ENCODE measurements at regions not wholly inside any gene's neighbourhood (a gene's known extent, or its start where the extent isn't known, plus 50 kb on each side); places are given as distances from the start of the nearest gene placed in this dataset.

GRCh38 chr15:92733090-92733933 is 77.7 kb upstream of the FAM174B start (continued):
- TF ChIP-seq ETS1 (CRISPR knock-in tag; IDR thresholded peaks at IDR 0.05) (no peak), SYNCRIP (IDR thresholded peaks at IDR 0.05; ENCODE audit: insufficient read depth, low read depth, low read length) (no peak), IKZF4 (CRISPR knock-in tag; IDR thresholded peaks at IDR 0.05; ENCODE audit: borderline replicate concordance, low read depth, not compliant biosample characterization) (no peak)

- H4K20me1 ChIP-seq (ENCODE audit: insufficient read depth, low read length) = no peaks in the 10 kb centered on the region
- no TSS peak for BruUV-seq (replicated peaks)
- intact Hi-C loops (cut with micrococcal nuclease; ENCODE audit: unreplicated experiment) (no loop called here), in situ Hi-C loops (cut with HindIII; ENCODE audit: extremely low pct_ligation_motif_present, low pct_unique_long_range_greater_than_20kb) (no loop called here)
- H3K27me3 ChIP-seq (ENCODE audit: control insufficient read depth in 1 of 2, insufficient read depth in 2 of 2, low read length in 2 of 2) = no peaks in the 10 kb centered on the region
- no peak overlapping the region for H3K27ac ChIP-seq (ENCODE audit: extremely low read length, insufficient read depth, low read length)
- DNase-seq (ENCODE audit: low spot score) (no peak), FAIRE-seq (no peak), ATAC-seq (no peak)
- no peak overlapping the region for H3K9ac ChIP-seq (ENCODE audit: insufficient read depth, low read depth, low read length)
- no peak overlapping the region for H2AFZ ChIP-seq (ENCODE audit: low read length)
- no peaks in the 10 kb centered on the region for H3K79me2 ChIP-seq (ENCODE audit: insufficient read depth, low read length)
- no peaks in the 10 kb centered on the region for H3K36me3 ChIP-seq (replicated peaks in 1 of 2; ENCODE audit: control insufficient read depth in 1 of 2, insufficient read depth in 2 of 2, low read length in 2 of 2)
- H3K4me3 ChIP-seq (replicated peaks in 1 of 3; ENCODE audit: insufficient read depth in 1 of 3, low read depth in 2 of 3, low read length in 3 of 3) = no peak overlapping the region
- no peak overlapping the region for H3K4me2 ChIP-seq (ENCODE audit: low read depth, low read length)
- CTCF ChIA-PET (ENCODE audit: low intra/inter-chr PET ratio, low total read pairs) = no interaction called here
- no peaks in the 10 kb centered on the region for H3K9me3 ChIP-seq (ENCODE audit: low read length)
- WGBS (ENCODE audit: low lambda C conversion rate) = 89% methylated on average over 33 of the region's 33 CpGs
- H3K4me1 ChIP-seq (ENCODE audit: insufficient read depth, low read length) = no peaks in the 10 kb centered on the region
- POLR2A ChIA-PET = no interaction called here
- TF ChIP-seq ZNF704 (CRISPR knock-in tag; IDR thresholded peaks at IDR 0.05; ENCODE audit: borderline replicate concordance) = no peak
- TF ChIP-seq ZNF496 (CRISPR knock-in tag; IDR thresholded peaks at IDR 0.05; ENCODE audit: insufficient replicate concordance) = no peak
- TF ChIP-seq ZNF746 (CRISPR knock-in tag; IDR thresholded peaks at IDR 0.05) = no peak
- TF ChIP-seq ZNF75D (CRISPR knock-in tag; IDR thresholded peaks at IDR 0.05; ENCODE audit: borderline replicate concordance) = no peak
- TF ChIP-seq RERE (CRISPR knock-in tag; IDR thresholded peaks at IDR 0.05; ENCODE audit: low read depth) = no peak
- no peak for TF ChIP-seq CBX5 (CRISPR knock-in tag; IDR thresholded peaks at IDR 0.05; ENCODE audit: borderline replicate concordance)
- TF ChIP-seq YEATS4 (CRISPR knock-in tag; IDR thresholded peaks at IDR 0.05; ENCODE audit: borderline replicate concordance) = no peak
- no peak for TF ChIP-seq ARHGAP35 (CRISPR knock-in tag; IDR thresholded peaks at IDR 0.05; ENCODE audit: borderline replicate concordance)
- TF ChIP-seq HMG20B (CRISPR knock-in tag; conservative IDR thresholded peaks at IDR 0.05) = no peak
These were observed 78.5 kb upstream of the FAM174B start for GRCh38 chr15:92733934-92734521.
